A673 (cell line): ENCODE measurements at regions not wholly inside any gene's neighbourhood (a gene's known extent, or its start where the extent isn't known, plus 50 kb on each side); places are given as distances from the start of the nearest gene placed in this dataset.

Source experiments
- CTCF ChIP-seq: fragments of 300-800, 200-600 bp; sonication (generic); conservative IDR thresholded peaks from 2 replicates; pipeline ENCODE4 v1.5.1; 2017; ENCODE audit warnings: low read depth, mild to moderate bottlenecking, antibody characterized with exemption, low read length, moderate library complexity, mixed read lengths
- EZH2 ChIP-seq: fragments of 200-600 bp; sonication (generic); IDR thresholded peaks from 2 replicates; pipeline ENCODE4 v1.6.1; 2017; ENCODE audit warnings: borderline replicate concordance, low read depth, mild to moderate bottlenecking, mixed read lengths, antibody characterized with exemption, low read length; ENCODE audit not compliant: poor library complexity, severe bottlenecking

GRCh38 chr9:38339087-38339486 is 53.4 kb upstream of the ALDH1B1 start:
- TF ChIP-seq CTCF (no peak), EZH2 (no peak)
